Right atrium auricular region (tissue), 2 donors: ENCODE measurements at regions not wholly inside any gene's neighbourhood (a gene's known extent, or its start where the extent isn't known, plus 50 kb on each side); places are given as distances from the start of the nearest gene placed in this dataset.

Experiments
- DNase-seq: peaks from one replicate; pipeline ENCODE4 v3.0.0-alpha.2; 2019; ENCODE audit warnings: low spot score
- H3K27ac ChIP-seq, 2 donors: fragments of 200-600 bp; sonication (generic); 1 replicate in 1 of 2; 2 replicates in 1 of 2; pipeline ENCODE4 v1.5.1; 2016 to 2019
- H3K27me3 ChIP-seq, 2 donors: fragments of 200-600 bp; sonication (generic); one replicate each; pipeline versions ENCODE4 v1.5.1 to v1.6.0; 2017 to 2019
- H3K36me3 ChIP-seq: fragments of 200-600 bp; sonication (generic); one replicate; pipeline ENCODE4 v1.5.1; 2016
- H3K4me1 ChIP-seq, 2 donors: fragments of 200-600 bp; sonication (generic); one replicate each; pipeline versions ENCODE4 v1.5.1 to v1.6.0; 2017 to 2019
- H3K4me3 ChIP-seq, 2 donors: fragments of 200-600 bp; sonication (generic); 1 replicate in 1 of 2; 2 replicates in 1 of 2; pipeline ENCODE4 v1.5.1; 2017 to 2019; ENCODE audit warnings: mild to moderate bottlenecking in 1 of 2, moderate library complexity in 1 of 2
- H3K9me3 ChIP-seq, 2 donors: fragments of 200-600 bp; sonication (generic); one replicate each; pipeline ENCODE4 v1.5.1; 2019
- TF ChIP-seq, protein P1 (sequence below), 2 donors: fragments of 200-600 bp; sonication (generic); IDR thresholded peaks; one replicate each; pipeline ENCODE4 v1.5.1; 2019; ENCODE audit warnings: antibody characterized with exemption in 2 of 2

DNA sequence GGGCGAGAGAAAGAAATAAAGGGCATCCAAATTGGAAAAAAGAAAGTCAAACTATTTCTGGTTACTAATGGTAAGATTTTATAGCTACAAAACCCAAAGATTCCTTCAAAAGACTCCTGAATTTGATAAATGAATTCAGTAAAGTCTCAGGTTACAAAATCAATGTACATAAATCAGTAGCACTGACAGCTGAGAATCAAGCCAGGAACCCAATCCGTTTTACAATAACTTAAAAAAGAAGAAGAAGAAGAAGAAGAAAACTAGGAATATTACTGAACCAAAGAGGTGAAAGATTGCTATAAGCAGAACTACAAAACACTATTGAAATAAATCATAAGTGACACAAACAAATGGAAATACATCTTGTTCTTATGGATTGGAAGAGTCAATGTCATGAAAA is 291.5 kb upstream of the GULP1 start:
- Histone ChIP-seq H3K4me1 (no peaks in the 10 kb centered on the region), H3K27ac (no peak overlapping the region), H3K27me3 (no peaks in the 10 kb centered on the region), H3K36me3 (no peaks in the 10 kb centered on the region), H3K4me3 (no peak overlapping the region), H3K9me3 (no peaks in the 10 kb centered on the region)
- TF ChIP-seq, protein P1, sequence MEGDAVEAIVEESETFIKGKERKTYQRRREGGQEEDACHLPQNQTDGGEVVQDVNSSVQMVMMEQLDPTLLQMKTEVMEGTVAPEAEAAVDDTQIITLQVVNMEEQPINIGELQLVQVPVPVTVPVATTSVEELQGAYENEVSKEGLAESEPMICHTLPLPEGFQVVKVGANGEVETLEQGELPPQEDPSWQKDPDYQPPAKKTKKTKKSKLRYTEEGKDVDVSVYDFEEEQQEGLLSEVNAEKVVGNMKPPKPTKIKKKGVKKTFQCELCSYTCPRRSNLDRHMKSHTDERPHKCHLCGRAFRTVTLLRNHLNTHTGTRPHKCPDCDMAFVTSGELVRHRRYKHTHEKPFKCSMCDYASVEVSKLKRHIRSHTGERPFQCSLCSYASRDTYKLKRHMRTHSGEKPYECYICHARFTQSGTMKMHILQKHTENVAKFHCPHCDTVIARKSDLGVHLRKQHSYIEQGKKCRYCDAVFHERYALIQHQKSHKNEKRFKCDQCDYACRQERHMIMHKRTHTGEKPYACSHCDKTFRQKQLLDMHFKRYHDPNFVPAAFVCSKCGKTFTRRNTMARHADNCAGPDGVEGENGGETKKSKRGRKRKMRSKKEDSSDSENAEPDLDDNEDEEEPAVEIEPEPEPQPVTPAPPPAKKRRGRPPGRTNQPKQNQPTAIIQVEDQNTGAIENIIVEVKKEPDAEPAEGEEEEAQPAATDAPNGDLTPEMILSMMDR (IDR thresholded peaks at IDR 0.05), result no peak
- DNase-seq, result no peak

GRCh38 chr2:188003800-188004199 is 287.9 kb upstream of the GULP1 start:
- Histone ChIP-seq H3K36me3 (no peaks in the 10 kb centered on the region), H3K27ac (no peak overlapping the region), H3K4me3 (no peak overlapping the region), H3K27me3 (no peaks in the 10 kb centered on the region), H3K9me3 (no peaks in the 10 kb centered on the region), H3K4me1 (no peaks in the 10 kb centered on the region)
- DNase-seq, result no peak
- TF ChIP-seq, protein P1 (IDR thresholded peaks at IDR 0.05), result no peak

DNA sequence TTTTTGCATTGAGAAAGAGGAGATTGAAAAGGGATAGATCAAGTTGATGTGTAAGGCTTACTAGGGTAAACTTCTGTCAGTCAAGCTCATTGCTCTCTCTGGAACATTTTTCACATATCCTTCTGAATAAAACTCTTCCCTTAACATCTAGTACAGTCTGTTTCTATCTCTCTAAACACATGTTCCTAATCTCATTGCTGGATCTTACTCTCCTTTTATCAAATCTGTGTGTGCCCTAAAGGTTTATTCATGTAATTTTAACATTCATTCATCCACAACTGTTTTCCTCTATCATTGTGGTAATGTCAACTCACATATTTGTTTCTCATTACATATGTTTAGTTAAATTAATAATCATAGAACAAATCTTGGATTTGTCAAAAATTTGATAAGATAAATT is 277.9 kb upstream of the GULP1 start:
- DNase-seq, result no peak
- no peak overlapping the region for H3K27ac ChIP-seq
- H3K36me3 ChIP-seq, result no peaks in the 10 kb centered on the region
- no peaks in the 10 kb centered on the region for H3K9me3 ChIP-seq
- no peak overlapping the region for H3K4me3 ChIP-seq
- H3K4me1 ChIP-seq, result no peaks in the 10 kb centered on the region
- H3K27me3 ChIP-seq, result no peaks in the 10 kb centered on the region
- TF ChIP-seq, protein P1 (IDR thresholded peaks at IDR 0.05), result no peak

GRCh38 chr2:188016917-188017316 is 274.8 kb upstream of the GULP1 start:
- TF ChIP-seq, protein P1 (IDR thresholded peaks at IDR 0.05), result no peak
- Histone ChIP-seq H3K27ac (no peak overlapping the region), H3K4me3 (no peak overlapping the region), H3K36me3 (no peaks in the 10 kb centered on the region), H3K27me3 (no peaks in the 10 kb centered on the region), H3K4me1 (no peaks in the 10 kb centered on the region), H3K9me3 (no peaks in the 10 kb centered on the region)
- DNase-seq, result no peak

- no peak overlapping the region for H3K4me3 ChIP-seq
- no peaks in the 10 kb centered on the region for H3K36me3 ChIP-seq
- no peaks in the 10 kb centered on the region for H3K9me3 ChIP-seq
- TF ChIP-seq, protein P1 (IDR thresholded peaks at IDR 0.05), result no peak
- H3K4me1 ChIP-seq, result no peaks in the 10 kb centered on the region
- H3K27me3 ChIP-seq, result no peaks in the 10 kb centered on the region
- DNase-seq, result no peak
- H3K27ac ChIP-seq, result no peak overlapping the region
Observed at GRCh38 chr2:188022389-188022788, 269.3 kb upstream of the GULP1 start.

GRCh38 chr2:188023035-188023434 is 268.6 kb upstream of the GULP1 start:
- no peaks in the 10 kb centered on the region for H3K36me3 ChIP-seq
- no peaks in the 10 kb centered on the region for H3K4me1 ChIP-seq
- TF ChIP-seq, protein P1 (IDR thresholded peaks at IDR 0.05), result no peak
- no peaks in the 10 kb centered on the region for H3K9me3 ChIP-seq
- no peak overlapping the region for H3K4me3 ChIP-seq
- no peak for DNase-seq
- no peaks in the 10 kb centered on the region for H3K27me3 ChIP-seq
- H3K27ac ChIP-seq, result no peak overlapping the region
